Prostate gland (tissue), 2 donors: ENCODE measurements at regions not wholly inside any gene's neighbourhood (a gene's known extent, or its start where the extent isn't known, plus 50 kb on each side); places are given as distances from the start of the nearest gene placed in this dataset.

Source experiments
- CTCF ChIP-seq, 4 experiments: fragments of 200-600 bp in 2 of 4; fragments of 450-650 bp in 2 of 4; sonication (generic) in 2 of 4; IDR thresholded peaks; 1 replicate in 3 of 4; 2 replicates in 1 of 4; pipeline ENCODE4 v1.5.1; 2016 to 2019; ENCODE audit warnings: antibody characterized with exemption in 4 of 4, mild to moderate bottlenecking in 2 of 4, moderate library complexity in 2 of 4
- POLR2A ChIP-seq: fragments of 450-650 bp; IDR thresholded peaks from one replicate; pipeline ENCODE4 v1.6.1; 2016; ENCODE audit warnings: antibody characterized with exemption, mild to moderate bottlenecking
- POLR2AphosphoS5 ChIP-seq: sonication (generic); formaldehyde crosslinking; IDR thresholded peaks from one replicate; pipeline ENCODE4 v1.6.1; 2017; ENCODE audit warnings: antibody characterized with exemption

GRCh38 chr6:169881398-169881797 is 130.0 kb downstream of the ERMARD start:
- TF ChIP-seq POLR2A (no peak), POLR2AphosphoS5 (no peak), CTCF (IDR thresholded peaks at IDR 0.05) (no peak)
